HL-60 (cell line): ENCODE measurements at regions not wholly inside any gene's neighbourhood (a gene's known extent, or its start where the extent isn't known, plus 50 kb on each side); places are given as distances from the start of the nearest gene placed in this dataset.

ENCODE experiments used
- DNase-seq, 2 experiments: peaks; one replicate each; pipeline ENCODE4 v3.0.0-alpha.2; 2010 to 2020; ENCODE audit warnings: low read depth in 1 of 2, low spot score in 1 of 2
- H3K27ac ChIP-seq: fragments of 250-450 bp; sonication (Bioruptor Pico); replicated peaks from 2 replicates; pipeline ENCODE4 v1.5.1; 2020; ENCODE audit warnings: mild to moderate bottlenecking, moderate library complexity
- H3K27me3 ChIP-seq: fragments of 250-450 bp; sonication (Bioruptor Pico); 2 replicates; pipeline ENCODE4 v1.5.1; 2021; ENCODE audit warnings: mild to moderate bottlenecking, moderate library complexity; ENCODE audit not compliant: insufficient read depth, poor library complexity, severe bottlenecking
- H3K4me3 ChIP-seq: replicated peaks from 2 replicates; pipeline ENCODE4 v1.5.1; 2011; ENCODE audit warnings: mild to moderate bottlenecking, control low read depth, low read length; ENCODE audit not compliant: insufficient read depth
- GABPA ChIP-seq: IDR thresholded peaks from 2 replicates; pipeline ENCODE4 v1.6.1; 2012; ENCODE audit warnings: low read depth
- POLR2AphosphoS5 ChIP-seq: IDR thresholded peaks from 2 replicates; pipeline ENCODE4 v1.6.1; 2012; ENCODE audit warnings: low read depth
- SPI1 ChIP-seq: IDR thresholded peaks from 2 replicates; pipeline ENCODE4 v1.6.1; 2012; ENCODE audit warnings: low read depth, mild to moderate bottlenecking, borderline replicate concordance
- TF ChIP-seq, protein P1 (sequence below): IDR thresholded peaks from one replicate; pipeline ENCODE4 v1.5.1; 2011; ENCODE audit warnings: low read length, control low read depth, inconsistent platforms; ENCODE audit not compliant: insufficient read depth
- TF ChIP-seq, protein P2 (sequence below): IDR thresholded peaks from 2 replicates; pipeline ENCODE4 v1.6.1; 2012; ENCODE audit warnings: low read depth; ENCODE audit not compliant: insufficient replicate concordance

DNA sequence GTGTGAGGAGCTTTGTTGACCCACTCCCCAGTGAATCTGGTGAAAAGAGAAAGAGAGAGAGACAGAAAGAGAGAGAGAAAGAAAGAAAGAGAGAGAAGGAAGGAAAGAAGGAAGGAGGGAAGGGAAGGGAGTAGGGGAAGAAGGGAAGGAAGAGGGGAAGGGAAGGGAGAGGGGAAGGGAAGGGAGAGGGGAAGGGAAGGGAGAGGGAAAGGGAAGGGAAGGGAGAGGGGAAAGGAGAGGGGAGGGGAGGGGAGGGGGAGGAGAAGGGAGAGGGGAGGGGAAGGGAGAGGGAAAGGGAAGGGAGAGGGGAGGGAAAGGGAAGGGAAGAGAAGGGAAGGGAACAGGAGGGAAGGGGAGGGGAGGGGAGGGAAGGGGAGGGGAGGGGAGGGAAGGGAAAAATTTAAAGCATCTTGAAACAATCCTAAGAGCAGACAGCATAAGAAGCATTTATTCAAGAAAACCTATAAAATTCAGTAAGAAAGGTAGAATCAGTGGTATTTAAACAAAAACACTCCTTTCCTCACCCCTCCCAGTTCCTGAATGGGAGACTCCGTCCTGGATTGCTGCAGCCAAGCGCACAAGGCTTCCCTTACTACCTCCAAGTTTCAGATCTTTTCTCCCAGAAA, 846.2 kb upstream of the POM121L12 start:
- Histone ChIP-seq H3K4me3 (no peak overlapping the region), H3K27ac (no peak overlapping the region), H3K27me3 (no peaks in the 10 kb centered on the region)
- no peak for DNase-seq
- TF ChIP-seq POLR2AphosphoS5 (no peak), SPI1 (no peak), GABPA (no peak)
- TF ChIP-seq, protein P1, sequence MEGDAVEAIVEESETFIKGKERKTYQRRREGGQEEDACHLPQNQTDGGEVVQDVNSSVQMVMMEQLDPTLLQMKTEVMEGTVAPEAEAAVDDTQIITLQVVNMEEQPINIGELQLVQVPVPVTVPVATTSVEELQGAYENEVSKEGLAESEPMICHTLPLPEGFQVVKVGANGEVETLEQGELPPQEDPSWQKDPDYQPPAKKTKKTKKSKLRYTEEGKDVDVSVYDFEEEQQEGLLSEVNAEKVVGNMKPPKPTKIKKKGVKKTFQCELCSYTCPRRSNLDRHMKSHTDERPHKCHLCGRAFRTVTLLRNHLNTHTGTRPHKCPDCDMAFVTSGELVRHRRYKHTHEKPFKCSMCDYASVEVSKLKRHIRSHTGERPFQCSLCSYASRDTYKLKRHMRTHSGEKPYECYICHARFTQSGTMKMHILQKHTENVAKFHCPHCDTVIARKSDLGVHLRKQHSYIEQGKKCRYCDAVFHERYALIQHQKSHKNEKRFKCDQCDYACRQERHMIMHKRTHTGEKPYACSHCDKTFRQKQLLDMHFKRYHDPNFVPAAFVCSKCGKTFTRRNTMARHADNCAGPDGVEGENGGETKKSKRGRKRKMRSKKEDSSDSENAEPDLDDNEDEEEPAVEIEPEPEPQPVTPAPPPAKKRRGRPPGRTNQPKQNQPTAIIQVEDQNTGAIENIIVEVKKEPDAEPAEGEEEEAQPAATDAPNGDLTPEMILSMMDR: no peak
- TF ChIP-seq, protein P2, sequence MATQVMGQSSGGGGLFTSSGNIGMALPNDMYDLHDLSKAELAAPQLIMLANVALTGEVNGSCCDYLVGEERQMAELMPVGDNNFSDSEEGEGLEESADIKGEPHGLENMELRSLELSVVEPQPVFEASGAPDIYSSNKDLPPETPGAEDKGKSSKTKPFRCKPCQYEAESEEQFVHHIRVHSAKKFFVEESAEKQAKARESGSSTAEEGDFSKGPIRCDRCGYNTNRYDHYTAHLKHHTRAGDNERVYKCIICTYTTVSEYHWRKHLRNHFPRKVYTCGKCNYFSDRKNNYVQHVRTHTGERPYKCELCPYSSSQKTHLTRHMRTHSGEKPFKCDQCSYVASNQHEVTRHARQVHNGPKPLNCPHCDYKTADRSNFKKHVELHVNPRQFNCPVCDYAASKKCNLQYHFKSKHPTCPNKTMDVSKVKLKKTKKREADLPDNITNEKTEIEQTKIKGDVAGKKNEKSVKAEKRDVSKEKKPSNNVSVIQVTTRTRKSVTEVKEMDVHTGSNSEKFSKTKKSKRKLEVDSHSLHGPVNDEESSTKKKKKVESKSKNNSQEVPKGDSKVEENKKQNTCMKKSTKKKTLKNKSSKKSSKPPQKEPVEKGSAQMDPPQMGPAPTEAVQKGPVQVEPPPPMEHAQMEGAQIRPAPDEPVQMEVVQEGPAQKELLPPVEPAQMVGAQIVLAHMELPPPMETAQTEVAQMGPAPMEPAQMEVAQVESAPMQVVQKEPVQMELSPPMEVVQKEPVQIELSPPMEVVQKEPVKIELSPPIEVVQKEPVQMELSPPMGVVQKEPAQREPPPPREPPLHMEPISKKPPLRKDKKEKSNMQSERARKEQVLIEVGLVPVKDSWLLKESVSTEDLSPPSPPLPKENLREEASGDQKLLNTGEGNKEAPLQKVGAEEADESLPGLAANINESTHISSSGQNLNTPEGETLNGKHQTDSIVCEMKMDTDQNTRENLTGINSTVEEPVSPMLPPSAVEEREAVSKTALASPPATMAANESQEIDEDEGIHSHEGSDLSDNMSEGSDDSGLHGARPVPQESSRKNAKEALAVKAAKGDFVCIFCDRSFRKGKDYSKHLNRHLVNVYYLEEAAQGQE: no peak

DNA sequence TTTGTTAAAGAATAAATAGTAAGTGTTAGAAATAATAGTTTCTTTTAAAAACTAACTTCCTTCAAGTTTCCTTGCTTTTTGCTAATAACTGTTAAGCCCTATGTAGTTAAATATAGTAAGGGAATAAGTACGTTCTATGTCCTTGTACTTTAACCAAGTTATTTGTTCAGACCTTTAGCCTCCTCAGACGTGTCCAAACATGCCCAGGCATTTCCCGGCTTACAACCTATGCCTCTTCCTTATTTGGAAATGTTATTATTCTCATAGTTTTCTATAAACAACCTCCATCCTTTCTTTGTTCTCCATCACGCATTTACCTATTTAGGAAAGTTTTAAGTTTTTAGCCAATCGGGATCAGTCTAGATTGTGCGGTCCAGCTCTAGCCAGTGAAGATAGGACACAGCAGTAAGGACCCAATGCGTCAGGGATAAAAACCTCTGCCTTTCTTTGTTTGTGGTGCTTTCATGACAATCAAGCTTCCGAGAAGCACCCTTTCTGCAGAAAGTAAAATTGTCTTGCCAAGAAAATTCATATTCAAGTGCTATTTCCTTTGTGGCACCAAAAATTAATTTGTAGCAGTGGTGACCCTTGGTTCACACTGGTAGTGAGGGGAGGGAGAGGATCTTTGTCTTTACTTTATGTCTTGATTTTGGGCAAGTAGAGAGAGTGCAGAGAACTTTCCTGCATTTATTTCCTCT, 851.3 kb upstream of the POM121L12 start:
- H3K27me3 ChIP-seq: no peaks in the 10 kb centered on the region
- H3K27ac ChIP-seq: no peak overlapping the region
- no peak overlapping the region for H3K4me3 ChIP-seq
- TF ChIP-seq, protein P2: no peak
- TF ChIP-seq GABPA (no peak), SPI1 (no peak), POLR2AphosphoS5 (no peak)
- TF ChIP-seq, protein P1: no peak
- no peak for DNase-seq

DNA sequence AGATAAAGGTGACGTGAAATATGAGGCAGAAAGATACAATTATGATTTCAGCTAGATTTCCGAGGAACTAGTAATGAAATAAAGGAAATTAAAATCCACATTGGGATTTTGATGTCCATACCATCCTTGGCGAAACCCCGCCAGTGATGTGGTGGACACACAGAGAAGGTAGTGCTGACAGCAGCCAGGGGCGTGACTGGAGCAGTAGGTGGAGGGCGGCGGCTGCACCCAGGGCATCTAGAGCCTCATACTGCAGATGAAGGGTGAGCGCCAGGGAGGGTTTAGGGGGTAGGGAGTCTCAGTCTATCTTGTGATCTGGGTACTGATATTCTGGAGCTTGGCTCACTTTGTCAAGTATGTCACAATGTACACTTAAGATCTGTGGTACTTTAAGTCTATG, 855.5 kb upstream of the POM121L12 start:
- H3K27me3 ChIP-seq: no peaks in the 10 kb centered on the region
- TF ChIP-seq SPI1 (no peak), GABPA (no peak), POLR2AphosphoS5 (no peak)
- no peak overlapping the region for H3K4me3 ChIP-seq
- DNase-seq: no peak
- H3K27ac ChIP-seq: no peak overlapping the region

DNA sequence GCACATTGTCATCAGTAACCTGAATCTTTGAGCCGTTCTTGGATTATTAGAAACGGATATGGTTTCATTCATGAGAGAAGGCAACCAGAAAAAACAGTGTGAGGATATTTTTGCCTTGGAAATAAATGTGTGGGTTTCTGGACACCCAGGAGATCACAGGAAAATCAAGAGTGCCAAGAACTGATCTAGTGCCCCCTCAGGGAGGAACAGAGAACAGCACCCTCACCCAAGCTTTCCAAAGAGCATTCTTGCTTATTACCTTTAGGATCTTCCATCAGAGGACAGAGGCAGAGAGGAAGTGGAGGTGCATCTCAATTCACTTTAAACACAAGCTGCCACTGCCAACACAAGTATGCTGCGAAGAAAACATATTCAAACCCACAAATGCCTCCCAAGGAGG, 851.5 kb upstream of the COBL start:
- DNase-seq: no peak
- no peak overlapping the region for H3K27ac ChIP-seq
- no peaks in the 10 kb centered on the region for H3K27me3 ChIP-seq
- no peak overlapping the region for H3K4me3 ChIP-seq
- TF ChIP-seq POLR2AphosphoS5 (no peak), SPI1 (no peak), GABPA (no peak)
- TF ChIP-seq, protein P2: no peak
- TF ChIP-seq, protein P1: no peak
